ENCODE measurements at regions not wholly inside any gene's neighbourhood (a gene's known extent, or its start where the extent isn't known, plus 50 kb on each side); places are given as distances from the start of the nearest gene placed in this dataset.

GRCh38 chr6:105786890-105787655, 299.1 kb upstream of the PRDM1 start:
- Mint-ChIP-seq H3K27me3 (ENCODE audit: insufficient read depth, low read depth, poor library complexity) (no peaks in the 10 kb centered on the region), H3K9me3 (no peaks in the 10 kb centered on the region), H3K27ac (no peak overlapping the region), H3K4me3 (no peak overlapping the region), H3K4me1 (0 out of 3 replicates have a peak, but pooled peaks cover 2% of the 10 kb centered on the region), H3K36me3 (ENCODE audit: low read depth) (no peaks in the 10 kb centered on the region)
- Histone ChIP-seq H3K4me2 (no peak overlapping the region), H3K27me3 (ENCODE audit: insufficient read depth) (no peaks in the 10 kb centered on the region), H3K36me3 (ENCODE audit: insufficient read depth) (no peaks in the 10 kb centered on the region), H2AFZ (no peak overlapping the region), H3F3A (replicated peaks; ENCODE audit: low read depth) (no peaks in the 10 kb centered on the region), H3K27ac (ENCODE audit: low read depth) (no peak overlapping the region), H3K9me2 (ENCODE audit: insufficient read depth) (peaks cover 6% of the 10 kb centered on the region; the same call in 1 of the 2 replicates), H3K79me2 (replicated peaks; ENCODE audit: insufficient read depth) (no peaks in the 10 kb centered on the region), H3K4me3 (no peak overlapping the region), H3K4me1 (ENCODE audit: insufficient read depth) (no peaks in the 10 kb centered on the region), H4K20me1 (replicated peaks; ENCODE audit: insufficient read depth) (no peaks in the 10 kb centered on the region)
- ATAC-seq = no peak
- TF ChIP-seq ZNF331 (CRISPR knock-in tag; IDR thresholded peaks at IDR 0.05; ENCODE audit: low read depth) (no peak), REST (IDR thresholded peaks at IDR 0.05; ENCODE audit: unreplicated experiment) (no peak), EZH2phosphoT487 (IDR thresholded peaks at IDR 0.05; ENCODE audit: unreplicated experiment) (no peak), STAT1 (IDR thresholded peaks at IDR 0.05; ENCODE audit: unreplicated experiment) (no peak), POLR2AphosphoS5 (IDR thresholded peaks at IDR 0.05; ENCODE audit: low read depth) (no peak), CTCF (conservative IDR thresholded peaks at IDR 0.05; ENCODE audit: low read depth in 2 of 2) (no peak), ZNF462 (CRISPR knock-in tag; IDR thresholded peaks at IDR 0.05) (no peak), CREB1 (CRISPR knock-in tag; IDR thresholded peaks at IDR 0.05; ENCODE audit: low read depth) (no peak)
- no peak for DNase-seq (ENCODE audit: low spot score)
